GM12891 (cell line): ENCODE measurements at regions not wholly inside any gene's neighbourhood (a gene's known extent, or its start where the extent isn't known, plus 50 kb on each side); places are given as distances from the start of the nearest gene placed in this dataset.
"Not testable (repeated sequence)": the region's sequence is repeated elsewhere in the genome, so short reads cannot be mapped to it uniquely, and the experiment has no call there.

Experiments used
- DNase-seq: peaks from one replicate; pipeline ENCODE4 v3.0.0; 2011; ENCODE audit warnings: low spot score; ENCODE audit not compliant: insufficient read length
- FAIRE-seq: peaks from 2 replicates; lab custom pipeline; 2011; peaks lifted over from hg19 to GRCh38; lab: Jason Lieb, UNC
- PAX5 ChIP-seq: IDR thresholded peaks from 2 replicates; pipeline ENCODE4 v1.6.1; 2011; ENCODE audit warnings: low read length, moderate library complexity, mild to moderate bottlenecking; ENCODE audit not compliant: insufficient read depth, severe bottlenecking
- POLR2A ChIP-seq: IDR thresholded peaks from 2 replicates; pipeline ENCODE4 v1.6.1; 2011; ENCODE audit warnings: low read depth, low read length, control low read depth
- POLR2AphosphoS5 ChIP-seq: IDR thresholded peaks from 2 replicates; pipeline ENCODE4 v1.6.1; 2011; ENCODE audit warnings: low read depth, low read length, control low read depth
- POU2F2 ChIP-seq: IDR thresholded peaks from 2 replicates; pipeline ENCODE4 v1.6.1; 2011; ENCODE audit warnings: low read depth, mild to moderate bottlenecking, control low read depth, low read length, moderate library complexity
- SPI1 ChIP-seq: IDR thresholded peaks from 2 replicates; pipeline ENCODE4 v1.6.1; 2011; ENCODE audit warnings: low read depth, low read length, control low read depth
- TAF1 ChIP-seq: IDR thresholded peaks from 2 replicates; pipeline ENCODE4 v1.6.1; 2011; ENCODE audit warnings: low read depth, low read length, control low read depth

- no peak for TF ChIP-seq TAF1
- TF ChIP-seq PAX5 = no peak
- no peak for TF ChIP-seq POLR2AphosphoS5
- TF ChIP-seq POU2F2 = no peak
- no peak for TF ChIP-seq SPI1
- TF ChIP-seq POLR2A = no peak
- DNase-seq = no peak
- FAIRE-seq = no peak
Observed at GRCh38 chr5:12662545-12663314, 758.5 kb upstream of the CTNND2 start.

- DNase-seq (no peak), FAIRE-seq (no peak)
- TF ChIP-seq POLR2A (no peak), PAX5 (no peak), SPI1 (no peak), TAF1 (no peak), POLR2AphosphoS5 (no peak), POU2F2 (no peak)
Observed at GRCh38 chr5:12661617-12662370, 757.5 kb upstream of the CTNND2 start.

DNA sequence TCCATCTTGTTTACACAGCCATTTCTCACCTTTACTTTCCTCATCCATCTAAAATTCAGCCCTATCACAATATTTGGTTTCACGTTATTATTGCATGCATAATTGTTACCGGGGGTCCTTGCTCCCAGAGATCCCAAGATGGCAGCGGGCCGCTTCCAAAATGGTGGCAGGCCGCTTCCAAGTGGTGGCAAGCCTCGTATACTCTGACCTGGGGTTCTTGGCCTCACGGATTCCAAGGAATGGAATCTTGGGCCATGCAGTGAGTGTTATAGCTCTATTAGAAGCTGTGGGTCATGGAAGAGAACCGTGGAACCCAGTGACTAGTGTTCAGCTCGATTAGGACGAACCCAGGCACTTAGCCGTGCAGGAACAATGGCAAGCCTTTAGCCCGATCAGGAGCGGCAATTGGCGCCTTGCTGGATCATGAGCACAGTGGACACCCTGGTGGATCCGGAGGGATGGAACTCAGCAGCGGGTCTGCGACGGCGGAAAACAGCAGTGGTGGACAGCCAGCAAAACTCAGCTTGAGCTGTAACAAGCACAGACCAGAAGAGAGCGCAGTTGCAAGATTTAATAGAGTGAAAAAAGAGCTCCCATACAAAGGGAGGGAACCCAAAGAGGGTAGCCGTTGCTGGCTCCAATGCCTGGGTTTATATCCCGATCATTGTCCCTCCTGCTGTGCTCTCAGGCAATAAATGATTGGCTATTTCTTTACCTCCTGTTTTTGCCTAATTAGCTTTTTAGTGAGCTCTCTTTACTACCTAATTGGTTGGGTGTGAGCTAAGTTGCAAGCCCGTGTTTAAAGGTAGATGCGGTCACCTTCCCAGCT, 756.2 kb upstream of the CTNND2 start:
- not testable (repeated sequence) for FAIRE-seq, DNase-seq

- TF ChIP-seq PAX5 (no peak), TAF1 (no peak), POLR2A (no peak), POLR2AphosphoS5 (no peak), SPI1 (no peak), POU2F2 (no peak)
- FAIRE-seq (no peak), DNase-seq (no peak)
Observed at GRCh38 chr5:12659686-12660085, 755.4 kb upstream of the CTNND2 start.

- TF ChIP-seq PAX5 (no peak), POLR2AphosphoS5 (no peak), POLR2A (no peak)
Observed at GRCh38 chr5:12658871-12659446, 754.7 kb upstream of the CTNND2 start.

GRCh38 chr5:12657914-12658474, 753.7 kb upstream of the CTNND2 start:
- FAIRE-seq = not testable (repeated sequence)

More at GRCh38 chr5:12658871-12659446, 754.7 kb upstream of the CTNND2 start:
- DNase-seq = no peak
- FAIRE-seq = no peak

DNA sequence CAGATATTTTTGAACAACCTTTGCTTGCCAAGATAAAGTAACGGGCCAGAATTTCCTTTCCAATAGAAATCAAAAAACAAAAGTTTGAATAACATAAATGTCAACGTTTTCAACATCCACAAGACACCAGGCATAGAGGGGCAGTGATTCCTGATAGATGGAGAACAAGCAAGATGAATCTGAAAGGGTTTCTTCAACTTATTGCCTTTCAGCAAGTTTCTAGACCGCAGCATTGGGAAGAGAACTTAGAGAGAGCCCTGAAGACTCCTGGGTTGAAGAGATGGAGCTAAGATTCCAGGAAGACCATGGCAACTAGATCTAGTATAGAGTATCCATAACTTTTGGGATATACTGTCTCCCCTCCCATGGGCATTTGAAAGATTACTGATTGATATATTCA, 751.4 kb upstream of the CTNND2 start:
- DNase-seq = no peak
- no peak for FAIRE-seq
- no peak for TF ChIP-seq POLR2A
- TF ChIP-seq POU2F2 = no peak
- no peak for TF ChIP-seq PAX5
- no peak for TF ChIP-seq SPI1
- TF ChIP-seq TAF1 = no peak
- TF ChIP-seq POLR2AphosphoS5 = no peak

More at GRCh38 chr5:12657914-12658474, 753.7 kb upstream of the CTNND2 start:
- not testable (repeated sequence) for DNase-seq

DNA sequence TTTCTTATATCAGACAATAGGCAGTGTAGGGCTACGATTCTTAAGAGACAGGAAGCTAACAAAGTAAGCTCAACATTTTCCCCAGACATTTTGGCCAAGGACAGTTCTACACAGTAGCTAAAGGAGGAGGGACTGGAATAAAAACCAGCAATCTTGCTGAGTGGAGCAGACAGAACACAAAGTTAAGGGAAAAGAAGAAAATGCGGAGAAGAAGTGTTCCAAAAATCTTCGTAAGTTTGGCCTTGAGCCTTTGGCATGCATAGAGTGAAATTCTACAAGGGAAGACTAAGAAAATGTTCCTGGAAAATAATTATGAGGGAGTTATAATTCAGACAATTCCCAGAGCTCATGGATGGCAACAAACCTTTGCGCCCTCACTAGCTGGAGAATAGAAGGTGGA, 748.0 kb upstream of the CTNND2 start:
- FAIRE-seq (no peak), DNase-seq (no peak)
- no peak for TF ChIP-seq PAX5

- FAIRE-seq (no peak), DNase-seq (no peak)
- TF ChIP-seq POLR2A = no peak
- no peak for TF ChIP-seq POLR2AphosphoS5
- TF ChIP-seq SPI1 = no peak
- TF ChIP-seq PAX5 = no peak
Observed at GRCh38 chr5:12648558-12648957, 744.3 kb upstream of the CTNND2 start.

- FAIRE-seq (no peak), DNase-seq (no peak)
- no peak for TF ChIP-seq POU2F2
- no peak for TF ChIP-seq POLR2A
- no peak for TF ChIP-seq POLR2AphosphoS5
- TF ChIP-seq TAF1 = no peak
- TF ChIP-seq SPI1 = no peak
Observed at GRCh38 chr5:12647613-12648012, 743.4 kb upstream of the CTNND2 start.
